OCI-LY3 (cell line): ENCODE measurements at regions not wholly inside any gene's neighbourhood (a gene's known extent, or its start where the extent isn't known, plus 50 kb on each side); places are given as distances from the start of the nearest gene placed in this dataset.

Experiments used
- H2AFZ ChIP-seq: fragments of 200-600, 300-600 bp; shearing (Covaris generic); 2 replicates; pipeline ENCODE4 v1.6.0; 2014; ENCODE audit warnings: antibody characterized with exemption, low read depth, low read length
- H3K27ac ChIP-seq: fragments of 200-600, 300-600 bp; sonication (generic); 2 replicates; pipeline ENCODE4 v1.5.1; 2014; ENCODE audit warnings: mild to moderate bottlenecking, low read length, moderate library complexity, mixed read lengths
- H3K27me3 ChIP-seq: fragments of 200-600, 300-600 bp; sonication (generic); 2 replicates; pipeline ENCODE4 v1.6.1; 2014; ENCODE audit warnings: low read depth, low read length, mixed read lengths
- H3K36me3 ChIP-seq: fragments of 200-600, 300-600 bp; sonication (generic); replicated peaks from 2 replicates; pipeline ENCODE3; 2014; ENCODE audit warnings: low read depth, low read length, mixed read lengths
- H3K4me1 ChIP-seq: fragments of 300-600, 200-600 bp; sonication (generic); 2 replicates; pipeline ENCODE4 v1.6.1; 2014; ENCODE audit warnings: low read length, mixed read lengths
- H3K4me2 ChIP-seq: fragments of 200-600, 300-600 bp; sonication (generic); 2 replicates; pipeline ENCODE4 v1.6.1; 2014; ENCODE audit warnings: low read length, mixed read lengths
- H3K4me3 ChIP-seq: fragments of 300-600, 200-600 bp; sonication (generic); 2 replicates; pipeline ENCODE4 v1.5.1; 2014; ENCODE audit warnings: antibody characterized with exemption, mild to moderate bottlenecking, low read length, moderate library complexity
- H3K79me2 ChIP-seq: fragments of 300-600, 200-600 bp; shearing (Covaris generic); 2 replicates; pipeline ENCODE4 v1.6.1; 2014; ENCODE audit warnings: mild to moderate bottlenecking, low read length, mixed read lengths
- H3K9ac ChIP-seq: fragments of 300-600, 200-600 bp; shearing (Covaris generic); 2 replicates; pipeline ENCODE4 v1.6.0; 2014; ENCODE audit warnings: mild to moderate bottlenecking, low read length, moderate library complexity
- H3K9me3 ChIP-seq: fragments of 200-600, 300-600 bp; shearing (Covaris generic); 2 replicates; pipeline ENCODE4 v1.6.1; 2014; ENCODE audit warnings: low read length, mixed read lengths; ENCODE audit not compliant: insufficient read depth
- H4K20me1 ChIP-seq: fragments of 200-600, 300-600 bp; sonication (generic); 2 replicates; pipeline ENCODE4 v1.6.1; 2016; ENCODE audit warnings: low read length, mixed read lengths; ENCODE audit not compliant: insufficient read depth
- CTCF ChIP-seq: fragments of 200-600, 300-600 bp; sonication (generic); IDR thresholded peaks from 2 replicates; pipeline ENCODE4 v1.5.1; 2014; ENCODE audit warnings: antibody characterized with exemption, low read length, low read depth
- EZH2phosphoT487 ChIP-seq: fragments of 200-600 bp; shearing (Covaris generic); IDR thresholded peaks from 2 replicates; pipeline ENCODE4 v1.6.1; 2018; ENCODE audit warnings: antibody characterized with exemption, mixed run types, low read depth

- Histone ChIP-seq H3K27ac (no peak overlapping the region), H3K9me3 (no peaks in the 10 kb centered on the region), H3K4me3 (no peak overlapping the region), H2AFZ (no peak overlapping the region), H3K27me3 (no peaks in the 10 kb centered on the region), H3K4me1 (no peaks in the 10 kb centered on the region), H3K4me2 (no peak overlapping the region), H3K36me3 (no peaks in the 10 kb centered on the region), H3K9ac (no peak overlapping the region), H3K79me2 (no peaks in the 10 kb centered on the region), H4K20me1 (no peaks in the 10 kb centered on the region)
- TF ChIP-seq CTCF (no peak), EZH2phosphoT487 (no peak)
These were observed 280.0 kb downstream of the SOX9 start for GRCh38 chr17:72400863-72401262.

GRCh38 chr17:72401883-72402726, 281.3 kb downstream of the SOX9 start:
- H3K27ac ChIP-seq: no peak overlapping the region
- H4K20me1 ChIP-seq: no peaks in the 10 kb centered on the region
- H3K9me3 ChIP-seq: no peaks in the 10 kb centered on the region
- peaks cover 3% of the 10 kb centered on the region for H3K4me1 ChIP-seq
- H3K4me2 ChIP-seq: no peak overlapping the region
- H3K9ac ChIP-seq: no peak overlapping the region
- no peak overlapping the region for H3K4me3 ChIP-seq
- no peaks in the 10 kb centered on the region for H3K36me3 ChIP-seq
- no peak for TF ChIP-seq CTCF
- TF ChIP-seq EZH2phosphoT487: no peak
- no peak overlapping the region for H2AFZ ChIP-seq
- no peaks in the 10 kb centered on the region for H3K27me3 ChIP-seq
- H3K79me2 ChIP-seq: no peaks in the 10 kb centered on the region

- Histone ChIP-seq H3K4me1 (peaks cover 10% of the 10 kb centered on the region), H3K9ac (no peak overlapping the region), H3K27ac (no peak overlapping the region), H3K4me3 (no peak overlapping the region), H3K79me2 (no peaks in the 10 kb centered on the region), H2AFZ (no peak overlapping the region), H3K27me3 (no peaks in the 10 kb centered on the region), H3K9me3 (no peaks in the 10 kb centered on the region), H3K4me2 (no peak overlapping the region), H3K36me3 (no peaks in the 10 kb centered on the region), H4K20me1 (no peaks in the 10 kb centered on the region)
- TF ChIP-seq EZH2phosphoT487: no peak
- no peak for TF ChIP-seq CTCF
These were observed 281.9 kb downstream of the SOX9 start for GRCh38 chr17:72402727-72403210.

GRCh38 chr17:72403713-72404209, 282.9 kb downstream of the SOX9 start:
- TF ChIP-seq EZH2phosphoT487 (no peak), CTCF (no peak)
- peaks cover 11% of the 10 kb centered on the region for H3K4me1 ChIP-seq
- H2AFZ ChIP-seq: no peak overlapping the region
- H3K4me3 ChIP-seq: no peak overlapping the region
- no peak overlapping the region for H3K9ac ChIP-seq
- H3K27me3 ChIP-seq: no peaks in the 10 kb centered on the region
- no peak overlapping the region for H3K4me2 ChIP-seq
- H3K36me3 ChIP-seq: no peaks in the 10 kb centered on the region
- no peaks in the 10 kb centered on the region for H3K9me3 ChIP-seq
- no peaks in the 10 kb centered on the region for H4K20me1 ChIP-seq
- no peak overlapping the region for H3K27ac ChIP-seq
- H3K79me2 ChIP-seq: no peaks in the 10 kb centered on the region
